ENCODE measurements at regions not wholly inside any gene's neighbourhood (a gene's known extent, or its start where the extent isn't known, plus 50 kb on each side); places are given as distances from the start of the nearest gene placed in this dataset.

DNA sequence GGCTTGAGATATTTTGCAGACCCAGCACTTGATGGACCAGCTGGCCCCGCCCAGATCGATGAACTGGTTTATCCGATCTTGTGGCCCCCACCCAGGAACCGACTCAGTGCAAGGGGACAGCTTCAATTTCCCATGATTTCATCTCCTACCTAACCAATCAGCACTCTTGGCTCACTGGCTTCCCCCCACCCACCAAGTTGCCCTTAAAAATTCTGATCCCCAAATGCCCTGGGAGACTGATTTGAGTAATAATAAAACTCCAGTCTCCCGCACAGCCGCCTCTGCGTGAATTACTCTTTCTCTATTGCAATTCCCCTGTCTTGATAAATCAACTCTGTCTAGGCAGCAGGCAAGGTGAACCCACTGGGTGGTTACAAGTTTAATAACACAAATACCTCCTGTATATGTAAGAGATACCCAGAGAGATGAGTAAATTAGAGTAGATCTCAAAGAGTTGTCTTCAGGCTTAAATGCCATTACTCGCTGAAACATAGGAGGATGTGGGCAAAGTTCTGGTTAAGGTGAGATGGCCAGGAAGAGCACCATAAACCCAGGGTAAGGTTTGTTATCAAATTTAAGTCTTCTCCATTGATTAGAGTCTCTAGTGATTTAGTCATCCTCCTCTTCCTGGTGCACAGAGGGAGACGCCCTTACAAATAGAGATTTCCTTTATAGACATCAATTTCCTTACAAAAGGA, 222.8 kb downstream of the ARL4C start:
- Histone ChIP-seq H3K9me3 (no peaks in the 10 kb centered on the region), H3K27me3 (no peaks in the 10 kb centered on the region), H3K36me3 (no peaks in the 10 kb centered on the region), H3K4me1 (no peaks in the 10 kb centered on the region), H3K27ac (no peak overlapping the region), H3K4me3 (no peak overlapping the region)
- TF ChIP-seq, protein P1, sequence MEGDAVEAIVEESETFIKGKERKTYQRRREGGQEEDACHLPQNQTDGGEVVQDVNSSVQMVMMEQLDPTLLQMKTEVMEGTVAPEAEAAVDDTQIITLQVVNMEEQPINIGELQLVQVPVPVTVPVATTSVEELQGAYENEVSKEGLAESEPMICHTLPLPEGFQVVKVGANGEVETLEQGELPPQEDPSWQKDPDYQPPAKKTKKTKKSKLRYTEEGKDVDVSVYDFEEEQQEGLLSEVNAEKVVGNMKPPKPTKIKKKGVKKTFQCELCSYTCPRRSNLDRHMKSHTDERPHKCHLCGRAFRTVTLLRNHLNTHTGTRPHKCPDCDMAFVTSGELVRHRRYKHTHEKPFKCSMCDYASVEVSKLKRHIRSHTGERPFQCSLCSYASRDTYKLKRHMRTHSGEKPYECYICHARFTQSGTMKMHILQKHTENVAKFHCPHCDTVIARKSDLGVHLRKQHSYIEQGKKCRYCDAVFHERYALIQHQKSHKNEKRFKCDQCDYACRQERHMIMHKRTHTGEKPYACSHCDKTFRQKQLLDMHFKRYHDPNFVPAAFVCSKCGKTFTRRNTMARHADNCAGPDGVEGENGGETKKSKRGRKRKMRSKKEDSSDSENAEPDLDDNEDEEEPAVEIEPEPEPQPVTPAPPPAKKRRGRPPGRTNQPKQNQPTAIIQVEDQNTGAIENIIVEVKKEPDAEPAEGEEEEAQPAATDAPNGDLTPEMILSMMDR (IDR thresholded peaks at IDR 0.05) = no peak
- no peak for DNase-seq
- intact Hi-C loops (cut with DNase I; ENCODE audit: low total_unique reads) = no loop called here

DNA sequence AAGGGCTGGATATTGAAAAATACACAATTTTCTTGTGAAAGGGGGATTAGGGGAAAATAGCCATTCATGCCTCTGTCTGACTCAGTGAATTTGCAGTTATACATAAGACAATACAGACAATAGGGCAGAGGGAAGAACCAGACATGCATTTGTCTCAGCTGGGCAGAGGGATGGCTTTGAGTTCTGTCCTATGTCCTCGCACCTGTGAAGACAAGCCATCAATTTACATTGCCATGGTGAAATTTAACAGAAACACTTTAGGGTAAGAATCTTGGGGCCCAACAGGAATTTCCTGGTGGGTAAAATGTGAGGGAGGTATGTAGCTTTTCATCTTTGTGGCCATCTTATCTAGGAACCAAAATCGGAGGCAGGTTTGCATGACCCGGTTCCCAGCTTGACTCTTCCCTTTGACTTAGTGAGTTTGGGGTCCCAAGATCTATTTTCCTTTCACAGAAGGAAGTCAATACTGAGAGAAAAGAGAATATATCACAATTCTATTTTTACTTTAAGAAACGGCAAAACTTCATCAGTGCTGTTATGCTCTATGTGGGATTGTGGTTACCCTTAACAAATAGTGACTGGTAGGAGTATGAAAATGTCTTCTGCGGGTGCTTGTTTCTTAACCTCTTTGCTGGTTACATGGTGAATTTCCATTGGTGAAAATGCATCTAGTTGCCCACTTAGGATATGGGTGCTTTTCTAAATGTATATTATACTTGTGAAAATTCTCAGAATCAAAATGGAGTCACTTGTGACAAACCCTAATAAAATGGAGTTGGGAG, 221.8 kb downstream of the SPP2 start:
- Histone ChIP-seq H3K4me3 (no peak overlapping the region), H3K36me3 (no peaks in the 10 kb centered on the region), H3K4me1 (no peaks in the 10 kb centered on the region), H3K9me3 (no peaks in the 10 kb centered on the region), H3K27me3 (no peaks in the 10 kb centered on the region), H3K27ac (no peak overlapping the region)
- intact Hi-C loops (cut with DNase I; ENCODE audit: low total_unique reads) = no loop called here
- DNase-seq = no peak
- TF ChIP-seq, protein P1 (IDR thresholded peaks at IDR 0.05) = no peak

DNA sequence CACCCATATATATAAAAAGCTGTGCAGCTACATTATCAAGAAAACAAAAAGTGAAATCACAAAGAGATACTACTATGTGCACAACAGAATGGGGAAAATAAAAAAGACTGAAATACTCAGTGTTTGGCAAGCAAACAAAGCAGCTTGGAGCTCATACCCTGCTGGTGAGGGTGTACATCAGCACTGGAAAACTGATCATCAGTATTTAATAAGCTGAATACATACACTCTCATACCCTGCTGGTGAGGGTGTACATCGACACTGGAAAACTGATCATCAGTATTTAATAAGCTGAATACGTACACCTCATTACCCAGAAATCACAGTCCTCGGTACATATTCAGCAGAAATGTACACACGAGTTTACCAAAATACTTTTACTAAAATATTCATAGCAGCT, 220.8 kb downstream of the SPP2 start:
- no peak for DNase-seq
- H3K4me3 ChIP-seq = no peak overlapping the region
- intact Hi-C loops (cut with DNase I; ENCODE audit: low total_unique reads) = no loop called here
- TF ChIP-seq, protein P1 (IDR thresholded peaks at IDR 0.05) = no peak
- no peaks in the 10 kb centered on the region for H3K4me1 ChIP-seq
- H3K27ac ChIP-seq = no peak overlapping the region
- H3K36me3 ChIP-seq = no peaks in the 10 kb centered on the region
- no peaks in the 10 kb centered on the region for H3K27me3 ChIP-seq
- H3K9me3 ChIP-seq = no peaks in the 10 kb centered on the region

DNA sequence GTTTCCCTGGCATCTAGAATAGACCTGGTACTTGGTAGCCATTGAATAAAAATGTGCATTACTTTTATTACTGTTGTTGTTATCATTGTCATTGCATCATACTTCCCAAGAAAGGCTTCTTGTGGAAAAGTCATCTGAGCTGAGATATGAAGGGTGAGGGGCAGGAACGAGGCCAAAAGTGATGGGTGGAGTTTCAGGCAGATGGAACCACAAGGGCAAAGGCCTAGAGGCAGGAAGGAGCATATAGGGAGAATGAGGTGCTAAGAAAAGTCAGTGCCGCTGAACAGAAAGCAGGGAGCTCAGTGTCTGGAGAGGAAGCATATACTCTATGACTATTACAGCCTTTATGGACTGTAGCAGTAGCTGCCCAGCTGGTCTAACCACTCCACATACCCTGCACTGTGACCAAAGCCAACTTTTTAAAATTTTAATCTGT, 219.3 kb downstream of the SPP2 start:
- Histone ChIP-seq H3K27me3 (no peaks in the 10 kb centered on the region), H3K36me3 (no peaks in the 10 kb centered on the region), H3K9me3 (no peaks in the 10 kb centered on the region), H3K4me1 (no peaks in the 10 kb centered on the region), H3K4me3 (no peak overlapping the region), H3K27ac (no peak overlapping the region)
- intact Hi-C loops (cut with DNase I; ENCODE audit: low total_unique reads) = no loop called here
- DNase-seq = no peak
- TF ChIP-seq, protein P1 (IDR thresholded peaks at IDR 0.05) = no peak

DNA sequence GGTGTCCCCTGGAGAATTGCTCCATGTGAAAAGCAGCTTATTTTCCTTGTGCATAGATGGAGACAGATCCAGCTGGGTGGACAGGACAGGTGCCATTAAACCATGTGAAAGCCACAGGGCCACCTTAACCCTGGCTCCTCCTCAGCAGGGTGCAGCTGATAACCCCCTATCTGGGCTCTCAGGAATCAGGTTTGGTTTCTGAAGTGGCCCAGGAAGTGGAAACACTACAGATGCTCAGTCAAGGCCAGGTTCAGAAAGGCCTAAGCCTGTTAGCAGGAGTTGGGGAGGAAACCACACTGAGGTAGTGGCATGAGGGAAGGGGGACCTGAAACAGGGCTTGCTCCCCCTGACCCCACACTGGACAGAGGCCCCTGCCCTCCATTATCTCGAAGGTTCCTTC, 217.0 kb downstream of the SPP2 start:
- no peaks in the 10 kb centered on the region for H3K9me3 ChIP-seq
- H3K27ac ChIP-seq = no peak overlapping the region
- intact Hi-C loops (cut with DNase I; ENCODE audit: low total_unique reads) = no loop called here
- no peaks in the 10 kb centered on the region for H3K27me3 ChIP-seq
- H3K4me3 ChIP-seq = no peak overlapping the region
- H3K4me1 ChIP-seq = no peaks in the 10 kb centered on the region
- TF ChIP-seq, protein P1 (IDR thresholded peaks at IDR 0.05) = no peak
- no peaks in the 10 kb centered on the region for H3K36me3 ChIP-seq
- DNase-seq = no peak

Data from tibial artery (tissue), 4 donors.